MM.1S (cell line): ENCODE measurements at regions not wholly inside any gene's neighbourhood (a gene's known extent, or its start where the extent isn't known, plus 50 kb on each side); places are given as distances from the start of the nearest gene placed in this dataset.

Source experiments
- EZH2 ChIP-seq: fragments of 300-600 bp; sonication (generic); optimal IDR thresholded peaks from 2 replicates; pipeline ENCODE3; 2017; ENCODE audit warnings: low read depth, mild to moderate bottlenecking, antibody characterized with exemption, low read length, mixed read lengths
- EZH2phosphoT487 ChIP-seq: fragments of 300-600 bp; sonication (generic); IDR thresholded peaks from 2 replicates; pipeline ENCODE4 v1.6.1; 2018; ENCODE audit warnings: antibody characterized with exemption, low read length
- TF ChIP-seq, protein P1 (sequence below): fragments of 300-600 bp; sonication (generic); IDR thresholded peaks from 2 replicates; pipeline ENCODE4 v1.5.1; 2016; ENCODE audit warnings: antibody characterized with exemption, low read length, mixed read lengths

DNA sequence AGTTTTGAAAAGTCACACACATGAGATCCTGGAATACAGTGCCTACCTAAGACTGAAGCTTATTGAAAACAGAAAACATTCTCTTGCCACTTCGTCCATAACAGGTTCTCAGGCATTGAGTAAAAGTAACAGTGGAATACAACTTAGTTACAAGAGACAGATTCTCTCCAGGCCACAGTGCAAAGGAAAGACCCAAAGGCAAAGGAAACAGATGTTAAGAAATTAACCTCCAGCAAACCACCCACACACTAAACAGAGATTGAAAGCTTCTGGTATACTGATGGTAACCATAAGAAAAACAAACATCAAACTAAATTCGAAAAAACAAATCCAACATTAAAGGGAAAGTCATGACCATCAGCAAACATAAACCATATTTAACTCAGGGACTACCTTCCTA lies 914.7 kb downstream of the SLITRK5 start:
- TF ChIP-seq, protein P1, sequence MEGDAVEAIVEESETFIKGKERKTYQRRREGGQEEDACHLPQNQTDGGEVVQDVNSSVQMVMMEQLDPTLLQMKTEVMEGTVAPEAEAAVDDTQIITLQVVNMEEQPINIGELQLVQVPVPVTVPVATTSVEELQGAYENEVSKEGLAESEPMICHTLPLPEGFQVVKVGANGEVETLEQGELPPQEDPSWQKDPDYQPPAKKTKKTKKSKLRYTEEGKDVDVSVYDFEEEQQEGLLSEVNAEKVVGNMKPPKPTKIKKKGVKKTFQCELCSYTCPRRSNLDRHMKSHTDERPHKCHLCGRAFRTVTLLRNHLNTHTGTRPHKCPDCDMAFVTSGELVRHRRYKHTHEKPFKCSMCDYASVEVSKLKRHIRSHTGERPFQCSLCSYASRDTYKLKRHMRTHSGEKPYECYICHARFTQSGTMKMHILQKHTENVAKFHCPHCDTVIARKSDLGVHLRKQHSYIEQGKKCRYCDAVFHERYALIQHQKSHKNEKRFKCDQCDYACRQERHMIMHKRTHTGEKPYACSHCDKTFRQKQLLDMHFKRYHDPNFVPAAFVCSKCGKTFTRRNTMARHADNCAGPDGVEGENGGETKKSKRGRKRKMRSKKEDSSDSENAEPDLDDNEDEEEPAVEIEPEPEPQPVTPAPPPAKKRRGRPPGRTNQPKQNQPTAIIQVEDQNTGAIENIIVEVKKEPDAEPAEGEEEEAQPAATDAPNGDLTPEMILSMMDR: no peak
- TF ChIP-seq EZH2phosphoT487: no peak
- no peak for TF ChIP-seq EZH2
